NB4 (cell line): ENCODE measurements at regions not wholly inside any gene's neighbourhood (a gene's known extent, or its start where the extent isn't known, plus 50 kb on each side); places are given as distances from the start of the nearest gene placed in this dataset.
"Not testable (repeated sequence)": the region's sequence is repeated elsewhere in the genome, so short reads cannot be mapped to it uniquely, and the experiment has no call there.

ENCODE experiments used
- DNase-seq: peaks from one replicate; pipeline ENCODE4 v3.0.0; 2010; ENCODE audit warnings: low read depth
- H3K4me3 ChIP-seq: one replicate; pipeline ENCODE4 v1.5.1; 2011; ENCODE audit warnings: mild to moderate bottlenecking, low read depth, low read length, moderate library complexity
- CTCF ChIP-seq: IDR thresholded peaks from one replicate; pipeline ENCODE4 v1.5.1; 2012; ENCODE audit warnings: low read depth, low read length
- MAX ChIP-seq: IDR thresholded peaks from 2 replicates; pipeline ENCODE4 v1.6.1; 2011; ENCODE audit warnings: low read depth, low read length
- MYC ChIP-seq: IDR thresholded peaks from 2 replicates; pipeline ENCODE4 v1.6.1; 2011; ENCODE audit warnings: low read depth, low read length
- POLR2A ChIP-seq: IDR thresholded peaks from 2 replicates; pipeline ENCODE4 v1.6.1; 2011; ENCODE audit warnings: mild to moderate bottlenecking; ENCODE audit not compliant: insufficient read length; ENCODE audit errors: extremely low read depth

GRCh38 chr3:167033866-167034265 lies 346.2 kb downstream of the ZBBX start:
- no peak for DNase-seq
- no peak overlapping the region for H3K4me3 ChIP-seq
- no peak for TF ChIP-seq MYC
- TF ChIP-seq POLR2A = no peak
- no peak for TF ChIP-seq CTCF
- TF ChIP-seq MAX = no peak

DNA sequence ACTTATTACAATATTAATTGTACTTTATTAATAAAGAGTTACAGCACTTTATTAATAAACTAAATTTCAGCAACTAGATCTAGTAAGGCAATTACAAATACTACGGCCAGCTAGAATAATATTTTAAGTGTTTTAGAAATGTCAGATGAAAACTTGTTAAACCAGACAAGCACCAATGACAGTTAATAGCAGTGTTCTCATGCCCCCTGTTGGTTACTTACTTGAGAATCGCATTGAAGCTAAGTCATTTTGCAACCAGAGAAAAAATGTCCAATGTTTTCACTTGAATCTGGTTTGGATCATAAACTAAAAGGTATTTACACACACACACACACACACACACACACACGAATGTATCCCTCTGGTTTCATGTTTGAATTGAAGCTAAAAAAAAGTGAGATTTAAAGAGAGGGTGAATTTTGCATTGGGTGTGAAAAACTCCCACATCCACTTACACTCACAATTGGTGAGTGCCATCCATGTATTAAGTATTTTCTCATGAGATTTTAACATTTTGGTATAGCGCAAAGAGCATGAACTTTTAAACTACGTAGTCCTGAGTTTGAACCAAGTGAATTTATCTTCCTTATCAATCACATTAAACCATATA lies 347.7 kb downstream of the ZBBX start:
- H3K4me3 ChIP-seq = no peak overlapping the region
- no peak for TF ChIP-seq POLR2A
- no peak for TF ChIP-seq MYC
- TF ChIP-seq CTCF = peak; percentile 18
- TF ChIP-seq MAX = no peak
- peak; percentile 62 for DNase-seq

DNA sequence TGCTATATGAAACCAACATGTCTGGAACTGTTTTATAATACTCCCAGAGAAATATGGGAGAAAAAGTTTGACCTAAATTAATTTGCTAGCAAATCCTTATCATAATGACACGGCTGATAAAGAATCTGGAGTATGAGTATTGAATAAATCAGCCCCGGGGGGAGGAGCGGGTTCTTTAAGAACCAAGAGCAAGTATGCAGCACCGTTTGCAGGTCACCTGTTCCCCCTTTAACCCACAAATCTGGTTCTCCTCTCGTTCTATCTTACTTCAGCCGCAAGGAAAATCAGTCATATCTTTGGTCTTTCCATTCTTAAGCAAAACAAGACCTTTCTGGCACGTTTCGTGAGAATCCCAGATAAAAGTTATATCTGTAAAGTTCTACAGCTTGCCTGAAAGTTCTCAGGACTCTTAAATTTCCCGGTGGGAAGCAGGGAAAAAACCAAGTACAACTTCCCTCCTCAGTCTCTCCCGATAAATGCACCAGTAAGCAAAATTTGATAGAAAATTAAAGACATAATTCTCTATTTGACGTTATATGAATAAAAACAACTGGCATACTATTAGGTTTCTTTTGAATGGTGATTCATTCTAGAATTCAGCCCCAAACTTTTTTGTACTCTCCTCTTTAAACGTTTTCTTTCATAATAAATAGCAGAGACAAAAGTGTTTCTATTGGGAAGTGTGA lies 348.6 kb downstream of the ZBBX start:
- no peak overlapping the region for H3K4me3 ChIP-seq
- DNase-seq = no peak
- TF ChIP-seq POLR2A = no peak
- no peak for TF ChIP-seq MYC
- TF ChIP-seq CTCF = no peak
- no peak for TF ChIP-seq MAX

- no peak overlapping the region for H3K4me3 ChIP-seq
- DNase-seq = no peak
- TF ChIP-seq MYC (no peak), CTCF (no peak), POLR2A (no peak), MAX (no peak)
Observed at GRCh38 chr3:167030082-167030725, 349.9 kb downstream of the ZBBX start.

- not testable (repeated sequence) for H3K4me3 ChIP-seq, DNase-seq
Observed at GRCh38 chr3:167019503-167019902, 360.6 kb downstream of the ZBBX start.

DNA sequence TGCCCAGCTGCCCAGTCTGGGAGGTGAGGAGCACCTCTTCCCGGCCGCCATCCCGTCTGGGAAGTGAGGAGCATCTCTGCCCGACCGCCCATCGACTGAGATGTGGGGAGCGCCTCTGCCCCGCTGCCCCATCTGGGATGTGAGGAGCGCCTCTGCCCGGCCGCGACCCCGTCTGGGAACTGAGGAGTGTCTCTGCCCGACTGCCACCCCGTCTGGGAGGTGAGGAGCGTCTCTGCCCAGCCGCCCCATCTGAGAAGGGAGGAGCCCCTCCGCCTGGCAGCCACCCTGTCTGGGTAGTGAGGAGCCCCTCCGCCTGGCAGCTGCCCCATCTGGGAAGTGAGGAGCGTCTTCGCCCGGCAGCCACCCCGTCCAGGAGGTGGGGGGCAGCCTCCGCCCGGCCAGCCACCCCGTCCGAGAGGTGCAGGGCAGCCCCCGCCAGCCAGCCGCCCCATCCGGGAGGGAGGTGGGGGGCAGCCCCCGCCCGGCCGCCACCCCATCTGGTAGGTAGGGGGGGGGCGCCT lies 361.4 kb downstream of the ZBBX start:
- not testable (repeated sequence) for DNase-seq

More for the DNA sequence above, 361.4 kb downstream of the ZBBX start:
- not testable (repeated sequence) for H3K4me3 ChIP-seq
